ENCODE measurements at regions not wholly inside any gene's neighbourhood (a gene's known extent, or its start where the extent isn't known, plus 50 kb on each side); places are given as distances from the start of the nearest gene placed in this dataset.
"Not testable (repeated sequence)": the region's sequence is repeated elsewhere in the genome, so short reads cannot be mapped to it uniquely, and the experiment has no call there.

- Histone ChIP-seq H3K4me1 (replicated peaks) (no peaks in the 10 kb centered on the region), H3K27me3 (replicated peaks) (no peaks in the 10 kb centered on the region), H3K9me3 (replicated peaks) (no peaks in the 10 kb centered on the region; the same call in 1 of the 2 replicates), H3K4me3 (no peak overlapping the region), H3K36me3 (no peaks in the 10 kb centered on the region), H3K27ac (no peak overlapping the region)
- DNase-seq (ENCODE audit: low read depth in 1 of 2, low spot score in 2 of 2) = peak in 1 of 2 experiments; percentile 23
Observed at GRCh38 chr7:50856806-50857205, 74.1 kb upstream of the GRB10 start.

GRCh38 chr7:50856231-50856630 is 73.5 kb upstream of the GRB10 start:
- Histone ChIP-seq H3K27ac (no peak overlapping the region), H3K9me3 (replicated peaks) (no peaks in the 10 kb centered on the region; the same call in 1 of the 2 replicates), H3K27me3 (replicated peaks) (no peaks in the 10 kb centered on the region), H3K4me1 (replicated peaks) (no peaks in the 10 kb centered on the region), H3K4me3 (no peak overlapping the region), H3K36me3 (no peaks in the 10 kb centered on the region)
- DNase-seq (ENCODE audit: low read depth in 1 of 2, low spot score in 2 of 2) = peak in 1 of 2 experiments; percentile 34

- H3K27me3 ChIP-seq (replicated peaks) = no peaks in the 10 kb centered on the region
- peak in 1 of 2 experiments; percentile 17 for DNase-seq (ENCODE audit: low read depth in 1 of 2, low spot score in 2 of 2)
Observed at GRCh38 chr7:50855526-50855925, 72.8 kb upstream of the GRB10 start.

GRCh38 chr7:50854831-50855230 is 72.1 kb upstream of the GRB10 start:
- Histone ChIP-seq H3K4me1 (replicated peaks) (no peaks in the 10 kb centered on the region), H3K9me3 (replicated peaks) (no peaks in the 10 kb centered on the region; the same call in 1 of the 2 replicates), H3K27ac (no peak overlapping the region), H3K4me3 (no peak overlapping the region), H3K27me3 (replicated peaks) (no peaks in the 10 kb centered on the region), H3K36me3 (no peaks in the 10 kb centered on the region)
- no peak for DNase-seq (ENCODE audit: low read depth in 1 of 2, low spot score in 2 of 2)

More at GRCh38 chr7:50855526-50855925, 72.8 kb upstream of the GRB10 start:
- Histone ChIP-seq H3K9me3 (replicated peaks) (no peaks in the 10 kb centered on the region; the same call in 1 of the 2 replicates), H3K4me3 (no peak overlapping the region), H3K4me1 (replicated peaks) (no peaks in the 10 kb centered on the region), H3K36me3 (no peaks in the 10 kb centered on the region), H3K27ac (no peak overlapping the region)

- no peak overlapping the region for H3K27ac ChIP-seq
- H3K9me3 ChIP-seq (replicated peaks) = no peaks in the 10 kb centered on the region; the same call in 1 of the 2 replicates
- H3K27me3 ChIP-seq (replicated peaks) = no peaks in the 10 kb centered on the region
- no peaks in the 10 kb centered on the region for H3K36me3 ChIP-seq
- no peaks in the 10 kb centered on the region for H3K4me1 ChIP-seq (replicated peaks)
- peak in 1 of 2 experiments; percentile 28 for DNase-seq (ENCODE audit: low read depth in 1 of 2, low spot score in 2 of 2)
- no peak overlapping the region for H3K4me3 ChIP-seq
Observed at GRCh38 chr7:50854247-50854646, 71.6 kb upstream of the GRB10 start.

- peak in 1 of 2 experiments; percentile 17 for DNase-seq (ENCODE audit: low read depth in 1 of 2, low spot score in 2 of 2)
- Histone ChIP-seq H3K9me3 (replicated peaks) (no peaks in the 10 kb centered on the region; the same call in 1 of the 2 replicates), H3K27ac (no peak overlapping the region), H3K36me3 (no peaks in the 10 kb centered on the region), H3K4me3 (no peak overlapping the region), H3K27me3 (replicated peaks) (no peaks in the 10 kb centered on the region), H3K4me1 (replicated peaks) (no peaks in the 10 kb centered on the region)
Observed at GRCh38 chr7:50853311-50853710, 70.6 kb upstream of the GRB10 start.

GRCh38 chr7:50852901-50853300 is 70.2 kb upstream of the GRB10 start:
- H3K27ac ChIP-seq = no peak overlapping the region
- no peaks in the 10 kb centered on the region for H3K27me3 ChIP-seq (replicated peaks)
- H3K9me3 ChIP-seq (replicated peaks) = no peaks in the 10 kb centered on the region; the same call in 1 of the 2 replicates
- peak in 1 of 2 experiments; percentile 27 for DNase-seq (ENCODE audit: low read depth in 1 of 2, low spot score in 2 of 2)
- no peak overlapping the region for H3K4me3 ChIP-seq
- H3K36me3 ChIP-seq = no peaks in the 10 kb centered on the region
- H3K4me1 ChIP-seq (replicated peaks) = no peaks in the 10 kb centered on the region

GRCh38 chr7:50851891-50852290 is 69.2 kb upstream of the GRB10 start:
- no peaks in the 10 kb centered on the region for H3K27me3 ChIP-seq (replicated peaks)
- H3K36me3 ChIP-seq = no peaks in the 10 kb centered on the region
- no peak overlapping the region for H3K4me3 ChIP-seq
- H3K4me1 ChIP-seq (replicated peaks) = no peaks in the 10 kb centered on the region
- H3K27ac ChIP-seq = no peak overlapping the region
- no peaks in the 10 kb centered on the region; the same call in 1 of the 2 replicates for H3K9me3 ChIP-seq (replicated peaks)
- peak in 1 of 2 experiments; percentile 10 for DNase-seq (ENCODE audit: low read depth in 1 of 2, low spot score in 2 of 2)

GRCh38 chr7:50851451-50851850 is 68.8 kb upstream of the GRB10 start:
- H3K36me3 ChIP-seq = no peaks in the 10 kb centered on the region
- no peak for DNase-seq (ENCODE audit: low read depth in 1 of 2, low spot score in 2 of 2)
- no peaks in the 10 kb centered on the region; the same call in 1 of the 2 replicates for H3K9me3 ChIP-seq (replicated peaks)
- H3K27ac ChIP-seq = no peak overlapping the region
- H3K4me1 ChIP-seq (replicated peaks) = no peaks in the 10 kb centered on the region
- H3K4me3 ChIP-seq = no peak overlapping the region
- H3K27me3 ChIP-seq (replicated peaks) = no peaks in the 10 kb centered on the region

GRCh38 chr7:50849991-50850390 is 67.3 kb upstream of the GRB10 start:
- DNase-seq (ENCODE audit: low read depth in 1 of 2, low spot score in 2 of 2) = no peak
- Histone ChIP-seq H3K4me1 (replicated peaks) (no peaks in the 10 kb centered on the region), H3K4me3 (no peak overlapping the region), H3K36me3 (no peaks in the 10 kb centered on the region), H3K27ac (no peak overlapping the region), H3K9me3 (replicated peaks) (no peaks in the 10 kb centered on the region; the same call in 1 of the 2 replicates), H3K27me3 (replicated peaks) (no peaks in the 10 kb centered on the region)

GRCh38 chr7:50848203-50848602 is 65.5 kb upstream of the GRB10 start:
- Histone ChIP-seq H3K9me3 (replicated peaks) (no peaks in the 10 kb centered on the region; the same call in 1 of the 2 replicates), H3K36me3 (no peaks in the 10 kb centered on the region), H3K4me3 (no peak overlapping the region), H3K27ac (no peak overlapping the region), H3K4me1 (replicated peaks) (no peaks in the 10 kb centered on the region), H3K27me3 (replicated peaks) (no peaks in the 10 kb centered on the region)
- DNase-seq (ENCODE audit: low read depth in 1 of 2, low spot score in 2 of 2) = no peak

- H3K9me3 ChIP-seq (replicated peaks); H3K36me3 ChIP-seq; DNase-seq (ENCODE audit: low read depth in 1 of 2, low spot score in 2 of 2); H3K27me3 ChIP-seq (replicated peaks); H3K4me3 ChIP-seq; H3K27ac ChIP-seq; H3K4me1 ChIP-seq (replicated peaks): not testable (repeated sequence)
Observed at GRCh38 chr7:50844861-50845260, 62.2 kb upstream of the GRB10 start.

- H3K9me3 ChIP-seq (replicated peaks) = no peaks in the 10 kb centered on the region
- no peak for DNase-seq (ENCODE audit: low read depth in 1 of 2, low spot score in 2 of 2)
- peaks cover 25% of the 10 kb centered on the region for H3K4me1 ChIP-seq (replicated peaks)
- H3K27me3 ChIP-seq (replicated peaks) = no peaks in the 10 kb centered on the region
- no peak overlapping the region for H3K27ac ChIP-seq
- no peak overlapping the region for H3K4me3 ChIP-seq
- no peaks in the 10 kb centered on the region for H3K36me3 ChIP-seq
Observed at GRCh38 chr7:50842041-50842440, 59.3 kb upstream of the GRB10 start.

- Histone ChIP-seq H3K9me3 (replicated peaks) (no peaks in the 10 kb centered on the region), H3K27ac (peak overlapping the region; percentile 91), H3K4me1 (replicated peaks) (peaks cover 25% of the 10 kb centered on the region), H3K36me3 (no peaks in the 10 kb centered on the region), H3K4me3 (no peak overlapping the region), H3K27me3 (replicated peaks) (no peaks in the 10 kb centered on the region)
- peak; percentile 64 for DNase-seq (ENCODE audit: low read depth in 1 of 2, low spot score in 2 of 2)
Observed at GRCh38 chr7:50838675-50839377, 56.1 kb upstream of the GRB10 start.

Measured in SJSA1 (cell line).